Neural cell (in vitro differentiated cells): ENCODE measurements at regions not wholly inside any gene's neighbourhood (a gene's known extent, or its start where the extent isn't known, plus 50 kb on each side); places are given as distances from the start of the nearest gene placed in this dataset.

Source experiments
- CTCF ChIP-seq: fragments of 450-650 bp; IDR thresholded peaks from 2 replicates; pipeline ENCODE4 v1.5.1; 2014; ENCODE audit warnings: antibody characterized with exemption, mild to moderate bottlenecking, moderate library complexity; ENCODE audit not compliant: poor library complexity, severe bottlenecking
- EP300 ChIP-seq: fragments of 450-650 bp; conservative IDR thresholded peaks from 2 replicates; pipeline ENCODE4 v1.6.1; 2014; ENCODE audit warnings: antibody characterized with exemption, mild to moderate bottlenecking, moderate library complexity; ENCODE audit not compliant: poor library complexity, severe bottlenecking
- EZH2 ChIP-seq: fragments of 200-600, 300-800 bp; shearing (Covaris generic), sonication (generic); IDR thresholded peaks from 2 replicates; pipeline ENCODE4 v1.6.1; 2014; ENCODE audit warnings: antibody characterized with exemption, low read length, borderline replicate concordance, mild to moderate bottlenecking; ENCODE audit not compliant: insufficient read depth, poor library complexity, severe bottlenecking
- POLR2AphosphoS5 ChIP-seq: IDR thresholded peaks from 2 replicates; pipeline ENCODE4 v1.6.1; 2012
- RAD21 ChIP-seq: fragments of 450-650 bp; conservative IDR thresholded peaks from 2 replicates; pipeline ENCODE4 v1.6.1; 2014; ENCODE audit warnings: antibody characterized with exemption, mild to moderate bottlenecking, moderate library complexity
- REST ChIP-seq: IDR thresholded peaks from 2 replicates; pipeline ENCODE4 v1.6.1; 2012; ENCODE audit warnings: borderline replicate concordance
- SMC3 ChIP-seq: fragments of 450-650 bp; conservative IDR thresholded peaks from 2 replicates; pipeline ENCODE4 v1.6.1; 2014; ENCODE audit warnings: antibody characterized with exemption, mild to moderate bottlenecking, moderate library complexity; ENCODE audit not compliant: poor library complexity
- TAF1 ChIP-seq: IDR thresholded peaks from 2 replicates; pipeline ENCODE4 v1.6.1; 2012; ENCODE audit warnings: low read depth

- TF ChIP-seq CTCF (no peak), REST (no peak), EZH2 (no peak), POLR2AphosphoS5 (no peak), SMC3 (no peak), TAF1 (no peak), EP300 (no peak), RAD21 (no peak)
Observed at GRCh38 chr5:1731091-1731639, 68.5 kb downstream of the MRPL36 start.
